OCI-LY1 (cell line): ENCODE measurements at regions not wholly inside any gene's neighbourhood (a gene's known extent, or its start where the extent isn't known, plus 50 kb on each side); places are given as distances from the start of the nearest gene placed in this dataset.

Experiments used
- H2AFZ ChIP-seq: fragments of 200-600 bp; sonication (generic), shearing (Covaris generic); 2 replicates; pipeline ENCODE4 v1.6.0; 2014; ENCODE audit warnings: antibody characterized with exemption, mild to moderate bottlenecking, low read length
- H3F3A ChIP-seq: fragments of 200-600 bp; sonication (generic), shearing (Covaris generic); 2 replicates; pipeline ENCODE4 v1.6.0; 2014; ENCODE audit warnings: mild to moderate bottlenecking, antibody characterized with exemption, low read length, moderate library complexity; ENCODE audit not compliant: insufficient read depth
- H3K27ac ChIP-seq: fragments of 200-600 bp; sonication (generic); 2 replicates; pipeline ENCODE4 v1.5.1; 2014; ENCODE audit warnings: low read length, mixed run types, mild to moderate bottlenecking, low read depth; ENCODE audit not compliant: poor library complexity, severe bottlenecking
- H3K27me3 ChIP-seq: fragments of 200-600 bp; sonication (generic); 2 replicates; pipeline ENCODE4 v1.6.0; 2014; ENCODE audit warnings: antibody characterized with exemption, mild to moderate bottlenecking, low read length, moderate library complexity; ENCODE audit not compliant: insufficient read depth
- H3K36me3 ChIP-seq: fragments of 200-600 bp; sonication (generic); 2 replicates; pipeline ENCODE4 v1.6.1; 2014; ENCODE audit warnings: mild to moderate bottlenecking, antibody characterized with exemption, low read length, moderate library complexity, mixed read lengths; ENCODE audit not compliant: insufficient read depth
- H3K4me1 ChIP-seq: fragments of 200-600 bp; sonication (generic); 2 replicates; pipeline ENCODE4 v1.5.1; 2014; ENCODE audit warnings: mild to moderate bottlenecking, low read length, moderate library complexity; ENCODE audit not compliant: insufficient read depth, severe bottlenecking
- H3K4me2 ChIP-seq: fragments of 200-600 bp; sonication (generic), shearing (Covaris generic); 2 replicates; pipeline ENCODE4 v1.6.1; 2014; ENCODE audit warnings: low read length
- H3K4me3 ChIP-seq: fragments of 200-600 bp; sonication (generic); 2 replicates; pipeline ENCODE4 v1.5.1; 2014; ENCODE audit warnings: low read length, low read depth, mild to moderate bottlenecking, mixed read lengths; ENCODE audit not compliant: poor library complexity, severe bottlenecking
- H3K79me2 ChIP-seq: fragments of 200-600 bp; shearing (Covaris generic); 2 replicates; pipeline ENCODE4 v1.6.1; 2016; ENCODE audit warnings: mixed run types, low read length, mixed read lengths; ENCODE audit not compliant: insufficient read depth
- H3K9ac ChIP-seq: fragments of 200-600 bp; sonication (generic), shearing (Covaris generic); 2 replicates; pipeline ENCODE4 v1.6.1; 2014; ENCODE audit warnings: mild to moderate bottlenecking, low read length, mixed read lengths
- H3K9me2 ChIP-seq: fragments of 200-600 bp; sonication (generic), shearing (Covaris generic); 2 replicates; pipeline ENCODE4 v1.6.1; 2014; ENCODE audit warnings: low read depth, mild to moderate bottlenecking, low read length, mixed read lengths
- H3K9me3 ChIP-seq: fragments of 200-600 bp; shearing (Covaris generic); 2 replicates; pipeline ENCODE4 v1.6.1; 2014; ENCODE audit warnings: low read length, mixed read lengths
- H4K20me1 ChIP-seq: fragments of 200-600 bp; sonication (generic), shearing (Covaris generic); 2 replicates; pipeline ENCODE4 v1.6.0; 2016; ENCODE audit warnings: mild to moderate bottlenecking, low read length; ENCODE audit not compliant: insufficient read depth
- EZH2 ChIP-seq: fragments of 200-600 bp; sonication (generic), shearing (Covaris generic); IDR thresholded peaks from 2 replicates; pipeline ENCODE4 v1.8.0; 2017; ENCODE audit warnings: borderline replicate concordance, mixed run types, mild to moderate bottlenecking, antibody characterized with exemption, low read length, moderate library complexity, mixed read lengths
- TF ChIP-seq, protein P1 (sequence below): fragments of 200-600 bp; sonication (generic), shearing (Covaris generic); IDR thresholded peaks from 2 replicates; pipeline ENCODE4 v1.5.1; 2017; ENCODE audit warnings: mild to moderate bottlenecking, antibody characterized with exemption, low read length, moderate library complexity, mixed read lengths

- Histone ChIP-seq H3K27ac (no peak overlapping the region), H3F3A (no peaks in the 10 kb centered on the region), H3K9ac (no peak overlapping the region), H4K20me1 (no peaks in the 10 kb centered on the region), H3K4me3 (no peak overlapping the region), H2AFZ (no peak overlapping the region), H3K79me2 (no peaks in the 10 kb centered on the region), H3K36me3 (no peaks in the 10 kb centered on the region), H3K9me2 (no peaks in the 10 kb centered on the region), H3K4me1 (no peaks in the 10 kb centered on the region), H3K27me3 (no peaks in the 10 kb centered on the region), H3K9me3 (no peaks in the 10 kb centered on the region), H3K4me2 (no peak overlapping the region)
- no peak for TF ChIP-seq EZH2
- TF ChIP-seq, protein P1, sequence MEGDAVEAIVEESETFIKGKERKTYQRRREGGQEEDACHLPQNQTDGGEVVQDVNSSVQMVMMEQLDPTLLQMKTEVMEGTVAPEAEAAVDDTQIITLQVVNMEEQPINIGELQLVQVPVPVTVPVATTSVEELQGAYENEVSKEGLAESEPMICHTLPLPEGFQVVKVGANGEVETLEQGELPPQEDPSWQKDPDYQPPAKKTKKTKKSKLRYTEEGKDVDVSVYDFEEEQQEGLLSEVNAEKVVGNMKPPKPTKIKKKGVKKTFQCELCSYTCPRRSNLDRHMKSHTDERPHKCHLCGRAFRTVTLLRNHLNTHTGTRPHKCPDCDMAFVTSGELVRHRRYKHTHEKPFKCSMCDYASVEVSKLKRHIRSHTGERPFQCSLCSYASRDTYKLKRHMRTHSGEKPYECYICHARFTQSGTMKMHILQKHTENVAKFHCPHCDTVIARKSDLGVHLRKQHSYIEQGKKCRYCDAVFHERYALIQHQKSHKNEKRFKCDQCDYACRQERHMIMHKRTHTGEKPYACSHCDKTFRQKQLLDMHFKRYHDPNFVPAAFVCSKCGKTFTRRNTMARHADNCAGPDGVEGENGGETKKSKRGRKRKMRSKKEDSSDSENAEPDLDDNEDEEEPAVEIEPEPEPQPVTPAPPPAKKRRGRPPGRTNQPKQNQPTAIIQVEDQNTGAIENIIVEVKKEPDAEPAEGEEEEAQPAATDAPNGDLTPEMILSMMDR = no peak
Measured at GRCh38 chr20:48298851-48299484, 513.7 kb upstream of the SULF2 start.

DNA sequence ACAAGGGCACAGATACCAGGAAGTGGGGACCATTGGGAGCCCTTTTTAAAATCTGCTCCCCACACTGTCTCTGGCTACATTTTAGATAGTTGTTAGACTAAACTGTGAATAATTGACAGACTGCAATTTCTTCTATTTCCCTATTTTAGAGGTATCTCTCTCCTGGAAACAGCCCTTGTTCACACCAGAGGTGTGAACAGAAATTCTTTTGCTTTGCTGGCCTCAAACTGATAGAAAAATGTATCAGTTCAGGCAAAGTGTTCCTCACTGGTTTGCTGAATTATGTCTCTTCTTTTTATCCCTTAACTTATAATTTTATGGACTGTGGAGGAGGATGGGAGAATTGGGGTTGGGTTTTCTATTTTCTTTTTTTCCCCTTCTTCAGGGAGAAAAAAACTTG, 513.2 kb upstream of the SULF2 start:
- Histone ChIP-seq H3K36me3 (no peaks in the 10 kb centered on the region), H3K27me3 (no peaks in the 10 kb centered on the region), H3K27ac (no peak overlapping the region), H3K9me2 (no peaks in the 10 kb centered on the region), H4K20me1 (no peaks in the 10 kb centered on the region), H3K79me2 (no peaks in the 10 kb centered on the region), H3F3A (no peaks in the 10 kb centered on the region), H3K4me2 (no peak overlapping the region), H3K9ac (no peak overlapping the region), H3K4me1 (no peaks in the 10 kb centered on the region), H2AFZ (no peak overlapping the region), H3K9me3 (no peaks in the 10 kb centered on the region), H3K4me3 (no peak overlapping the region)
- no peak for TF ChIP-seq EZH2
- TF ChIP-seq, protein P1 = no peak

DNA sequence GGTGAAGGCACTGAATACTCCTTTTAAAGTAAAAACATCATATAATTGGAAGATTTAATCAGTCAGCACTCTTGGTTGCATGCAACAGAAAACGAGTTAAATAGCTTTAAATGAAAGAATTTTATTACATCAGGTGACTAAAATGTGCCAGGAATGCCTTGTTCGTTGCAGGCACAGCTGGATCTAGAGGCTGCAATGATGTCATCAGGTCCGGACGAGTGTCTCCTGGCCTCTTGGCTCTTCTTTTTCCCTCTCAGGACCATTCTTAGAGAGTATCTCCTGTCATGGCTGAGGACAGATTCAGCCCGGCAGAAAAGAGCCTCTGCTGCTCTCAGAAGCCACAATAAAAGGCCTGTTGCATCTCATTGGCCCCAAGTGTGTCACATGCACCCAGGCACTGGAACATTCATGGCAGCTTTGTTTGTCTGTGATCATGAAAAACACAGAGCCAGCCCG, 510.7 kb upstream of the SULF2 start:
- no peaks in the 10 kb centered on the region for H3F3A ChIP-seq
- H3K4me1 ChIP-seq = no peaks in the 10 kb centered on the region
- H3K27ac ChIP-seq = no peak overlapping the region
- no peak overlapping the region for H3K4me2 ChIP-seq
- no peak for TF ChIP-seq EZH2
- TF ChIP-seq, protein P1 = no peak
- H3K27me3 ChIP-seq = no peaks in the 10 kb centered on the region; the same call in 1 of the 2 replicates
- H3K9me3 ChIP-seq = no peaks in the 10 kb centered on the region
- no peaks in the 10 kb centered on the region for H3K9me2 ChIP-seq
- H4K20me1 ChIP-seq = no peaks in the 10 kb centered on the region
- H3K4me3 ChIP-seq = no peak overlapping the region
- no peak overlapping the region for H2AFZ ChIP-seq
- H3K79me2 ChIP-seq = no peaks in the 10 kb centered on the region
- no peaks in the 10 kb centered on the region for H3K36me3 ChIP-seq
- H3K9ac ChIP-seq = no peak overlapping the region
